Femur (tissue), 1 donor: ENCODE measurements at regions not wholly inside any gene's neighbourhood (a gene's known extent, or its start where the extent isn't known, plus 50 kb on each side); places are given as distances from the start of the nearest gene placed in this dataset.

Source experiments
- DNase-seq: peaks from one replicate; pipeline ENCODE4 v3.0.0-alpha.2; 2017

- no peak for DNase-seq
These were observed 147.5 kb downstream of the ERMARD start for GRCh38 chr6:169898788-169899480.

GRCh38 chr6:169897601-169898358, 146.4 kb downstream of the ERMARD start:
- DNase-seq, result no peak

- no peak for DNase-seq
These were observed 145.5 kb downstream of the ERMARD start for GRCh38 chr6:169896826-169897456.

- no peak for DNase-seq
These were observed 144.7 kb downstream of the ERMARD start for GRCh38 chr6:169895926-169896761.

GRCh38 chr6:169895000-169895759, 143.8 kb downstream of the ERMARD start:
- DNase-seq, result no peak

- DNase-seq, result no peak
These were observed 143.0 kb downstream of the ERMARD start for GRCh38 chr6:169894377-169894960.

GRCh38 chr6:169893624-169894023, 142.2 kb downstream of the ERMARD start:
- DNase-seq, result no peak

GRCh38 chr6:169891846-169892245, 140.4 kb downstream of the ERMARD start:
- no peak for DNase-seq

GRCh38 chr6:169891421-169891820, 140.0 kb downstream of the ERMARD start:
- DNase-seq, result no peak

GRCh38 chr6:169890901-169891300, 139.5 kb downstream of the ERMARD start:
- no peak for DNase-seq

- no peak for DNase-seq
These were observed 138.6 kb downstream of the ERMARD start for GRCh38 chr6:169890049-169890448.

GRCh38 chr6:169887529-169888140, 136.2 kb downstream of the ERMARD start:
- no peak for DNase-seq

GRCh38 chr6:169886631-169887227, 135.3 kb downstream of the ERMARD start:
- no peak for DNase-seq

- no peak for DNase-seq
These were observed 134.4 kb downstream of the ERMARD start for GRCh38 chr6:169885831-169886230.

- DNase-seq, result no peak
These were observed 133.7 kb downstream of the ERMARD start for GRCh38 chr6:169885131-169885530.

GRCh38 chr6:169884158-169884557, 132.7 kb downstream of the ERMARD start:
- no peak for DNase-seq

GRCh38 chr6:169883316-169883715, 131.9 kb downstream of the ERMARD start:
- no peak for DNase-seq

- no peak for DNase-seq
These were observed 130.6 kb downstream of the ERMARD start for GRCh38 chr6:169881976-169882375.

GRCh38 chr6:169881398-169881797, 130.0 kb downstream of the ERMARD start:
- DNase-seq, result no peak

- no peak for DNase-seq
These were observed 129.1 kb downstream of the ERMARD start for GRCh38 chr6:169880516-169880915.

GRCh38 chr6:169869301-169869700, 117.9 kb downstream of the ERMARD start:
- DNase-seq, result no peak
